ENCODE measurements at regions not wholly inside any gene's neighbourhood (a gene's known extent, or its start where the extent isn't known, plus 50 kb on each side); places are given as distances from the start of the nearest gene placed in this dataset.

DNA sequence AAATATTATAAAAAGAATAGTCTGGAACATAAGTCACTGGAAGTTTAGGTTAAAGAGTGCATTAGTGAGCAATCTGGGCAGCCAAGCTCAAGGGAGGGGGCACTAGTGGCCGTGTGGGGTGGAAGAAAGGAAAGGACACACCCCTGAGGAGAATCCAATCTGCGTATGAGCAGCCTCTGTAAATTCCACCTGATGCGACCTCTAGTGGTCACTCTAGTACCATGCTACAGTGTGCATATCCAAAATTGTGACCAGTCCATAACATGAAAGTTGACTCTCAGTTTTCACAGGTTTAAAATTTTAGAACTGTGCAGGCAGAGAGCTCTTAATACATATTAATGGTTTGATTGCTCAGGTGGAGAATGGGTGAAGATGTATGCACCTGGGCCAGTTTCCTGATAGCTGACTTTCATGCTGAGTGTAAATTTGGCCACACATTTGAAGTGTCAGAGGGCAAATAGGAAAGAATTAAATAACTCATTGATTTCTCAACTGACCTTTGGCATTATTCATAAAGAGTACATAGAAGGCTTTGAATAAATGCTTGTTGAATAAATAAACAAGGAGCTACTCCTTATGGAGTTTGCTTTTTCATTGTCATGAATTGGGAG lies 105.9 kb upstream of the C21orf91 start:
- peak; percentile 83 for DNase-seq (ENCODE audit: low read depth)
- TF ChIP-seq, protein P1, sequence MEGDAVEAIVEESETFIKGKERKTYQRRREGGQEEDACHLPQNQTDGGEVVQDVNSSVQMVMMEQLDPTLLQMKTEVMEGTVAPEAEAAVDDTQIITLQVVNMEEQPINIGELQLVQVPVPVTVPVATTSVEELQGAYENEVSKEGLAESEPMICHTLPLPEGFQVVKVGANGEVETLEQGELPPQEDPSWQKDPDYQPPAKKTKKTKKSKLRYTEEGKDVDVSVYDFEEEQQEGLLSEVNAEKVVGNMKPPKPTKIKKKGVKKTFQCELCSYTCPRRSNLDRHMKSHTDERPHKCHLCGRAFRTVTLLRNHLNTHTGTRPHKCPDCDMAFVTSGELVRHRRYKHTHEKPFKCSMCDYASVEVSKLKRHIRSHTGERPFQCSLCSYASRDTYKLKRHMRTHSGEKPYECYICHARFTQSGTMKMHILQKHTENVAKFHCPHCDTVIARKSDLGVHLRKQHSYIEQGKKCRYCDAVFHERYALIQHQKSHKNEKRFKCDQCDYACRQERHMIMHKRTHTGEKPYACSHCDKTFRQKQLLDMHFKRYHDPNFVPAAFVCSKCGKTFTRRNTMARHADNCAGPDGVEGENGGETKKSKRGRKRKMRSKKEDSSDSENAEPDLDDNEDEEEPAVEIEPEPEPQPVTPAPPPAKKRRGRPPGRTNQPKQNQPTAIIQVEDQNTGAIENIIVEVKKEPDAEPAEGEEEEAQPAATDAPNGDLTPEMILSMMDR (IDR thresholded peaks at IDR 0.05; ENCODE audit: insufficient read depth, low read depth, low read length, missing control alignments): peak; percentile 94

DNA sequence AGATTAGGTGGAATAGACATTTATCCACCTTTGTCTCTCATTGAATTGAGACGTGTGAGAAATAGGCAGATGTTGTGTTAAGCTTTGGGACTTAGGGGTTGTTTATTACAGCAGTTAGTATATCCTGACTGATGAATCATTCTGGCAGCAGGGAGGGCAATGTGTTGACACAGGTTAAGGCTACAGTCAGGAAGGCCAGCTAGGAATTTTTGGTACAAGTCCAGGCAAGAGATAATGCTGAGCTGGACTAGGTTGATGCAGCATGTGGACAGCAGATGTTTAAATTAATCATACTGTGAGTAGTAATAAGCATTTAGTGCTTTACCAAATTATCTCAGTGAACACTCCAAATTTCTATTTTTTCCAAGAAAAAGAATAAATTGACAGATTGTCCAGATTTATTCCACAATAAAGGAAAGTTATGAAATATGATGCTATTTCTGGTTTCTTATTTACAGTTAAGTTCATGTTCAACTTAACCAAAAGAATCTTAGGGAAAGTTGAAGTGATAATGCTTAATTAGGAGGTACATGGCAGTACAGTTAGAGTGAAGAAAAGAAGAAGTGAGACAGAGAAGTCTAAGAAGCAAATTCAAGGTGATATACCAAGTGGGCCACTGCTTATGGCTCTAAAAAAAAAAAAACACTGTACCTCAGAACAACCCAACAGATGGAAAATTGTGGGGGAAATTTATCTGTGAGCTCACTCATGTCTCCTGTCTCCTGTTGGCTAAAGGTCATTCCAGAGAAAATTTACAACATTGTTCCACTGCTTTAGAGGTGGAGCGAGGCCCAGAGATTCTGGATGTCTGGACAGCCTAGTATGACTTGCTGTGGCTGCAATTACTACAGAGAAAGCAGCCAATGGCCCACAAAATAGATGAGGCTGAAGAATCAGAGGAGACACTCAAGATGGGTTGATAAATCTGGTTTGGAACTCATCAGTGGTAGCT lies 102.7 kb upstream of the C21orf91 start:
- H3K4me3 ChIP-seq (ENCODE audit: low read length): no peak overlapping the region
- peak; percentile 98 for DNase-seq (ENCODE audit: low read depth)
- TF ChIP-seq, protein P1 (IDR thresholded peaks at IDR 0.05; ENCODE audit: insufficient read depth, low read depth, low read length, missing control alignments): no peak

More for the DNA sequence above, 105.9 kb upstream of the C21orf91 start:
- no peak overlapping the region for H3K4me3 ChIP-seq (ENCODE audit: low read length)

DNA sequence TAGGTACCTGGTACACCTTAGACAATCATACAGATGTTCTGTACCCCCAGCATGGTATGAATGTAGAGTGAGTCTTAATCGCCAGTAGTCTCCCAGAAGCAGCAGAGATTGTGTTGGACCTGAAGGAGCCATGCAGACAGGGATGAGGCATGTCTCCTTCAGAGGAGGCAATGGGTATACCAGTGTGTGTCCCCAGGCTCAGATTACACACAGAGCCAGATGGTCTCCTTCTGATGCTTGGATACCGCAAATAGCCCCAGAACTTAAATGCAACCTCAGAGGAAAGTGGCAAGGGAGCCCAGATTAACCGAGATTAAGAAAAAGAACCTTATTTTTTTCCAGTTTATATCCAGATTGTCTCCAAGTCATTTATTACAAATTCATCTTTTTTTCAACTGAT lies 96.8 kb upstream of the C21orf91 start:
- no peak for DNase-seq (ENCODE audit: low read depth)
- TF ChIP-seq, protein P1 (IDR thresholded peaks at IDR 0.05; ENCODE audit: insufficient read depth, low read depth, low read length, missing control alignments): no peak
- no peak overlapping the region for H3K4me3 ChIP-seq (ENCODE audit: low read length)

DNA sequence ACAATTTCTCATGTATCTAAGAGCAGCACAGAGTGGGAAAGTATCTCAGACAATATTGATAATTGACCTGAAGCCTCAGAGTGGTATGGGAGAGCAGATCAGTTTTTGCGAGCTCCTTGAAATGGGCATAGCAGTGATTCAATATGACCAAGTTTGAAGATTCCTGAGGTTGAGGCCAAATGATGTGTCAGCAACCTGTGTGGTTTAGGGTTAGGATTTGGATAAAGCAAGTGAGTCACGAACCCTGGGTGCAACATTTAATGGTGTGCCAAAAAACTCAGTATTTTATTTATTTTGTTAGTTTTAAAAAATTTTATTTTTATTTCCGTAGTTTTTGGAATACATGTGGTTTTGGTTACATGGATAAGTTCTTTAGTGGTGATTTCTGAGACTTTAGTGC lies 92.5 kb upstream of the C21orf91 start:
- no peak overlapping the region for H3K4me3 ChIP-seq (ENCODE audit: low read length)
- TF ChIP-seq, protein P1 (IDR thresholded peaks at IDR 0.05; ENCODE audit: insufficient read depth, low read depth, low read length, missing control alignments): no peak
- DNase-seq (ENCODE audit: low read depth): peak; percentile 81

DNA sequence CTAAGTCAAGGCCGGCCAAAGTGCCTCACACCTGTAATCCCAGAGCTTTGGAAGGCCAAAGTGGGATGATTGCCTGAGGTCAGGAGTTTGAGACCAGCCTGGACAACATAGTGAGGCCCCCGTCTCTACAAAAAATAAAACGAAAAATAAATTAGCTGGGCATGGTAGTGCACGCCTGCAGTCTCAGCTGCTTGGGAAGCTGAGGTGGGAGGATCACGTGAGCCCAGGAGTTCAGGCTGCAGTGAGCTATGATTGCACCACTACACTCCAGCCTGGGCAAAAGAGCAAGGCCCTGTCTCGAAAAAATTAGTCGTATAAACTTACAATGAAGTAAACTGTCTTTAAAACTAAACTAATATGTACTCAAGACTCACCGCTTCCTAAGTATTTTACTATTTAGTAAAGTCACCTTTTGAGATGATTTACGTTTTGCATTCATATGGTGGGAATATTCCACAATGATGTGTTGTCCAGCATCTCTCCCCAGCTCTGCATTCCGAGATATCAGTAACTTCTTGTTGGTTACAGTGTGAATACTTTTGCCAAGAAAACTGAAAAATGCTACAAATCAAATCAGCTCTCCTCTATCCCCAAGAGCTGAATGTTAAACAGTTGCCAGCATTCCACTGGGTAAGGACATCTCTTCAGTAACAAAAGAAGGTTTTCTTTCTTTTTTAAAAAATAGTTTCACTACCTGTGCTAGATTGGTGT lies 84.9 kb upstream of the C21orf91 start:
- DNase-seq (ENCODE audit: low read depth): no peak
- TF ChIP-seq, protein P1 (IDR thresholded peaks at IDR 0.05; ENCODE audit: insufficient read depth, low read depth, low read length, missing control alignments): no peak
- no peak overlapping the region for H3K4me3 ChIP-seq (ENCODE audit: low read length)

DNA sequence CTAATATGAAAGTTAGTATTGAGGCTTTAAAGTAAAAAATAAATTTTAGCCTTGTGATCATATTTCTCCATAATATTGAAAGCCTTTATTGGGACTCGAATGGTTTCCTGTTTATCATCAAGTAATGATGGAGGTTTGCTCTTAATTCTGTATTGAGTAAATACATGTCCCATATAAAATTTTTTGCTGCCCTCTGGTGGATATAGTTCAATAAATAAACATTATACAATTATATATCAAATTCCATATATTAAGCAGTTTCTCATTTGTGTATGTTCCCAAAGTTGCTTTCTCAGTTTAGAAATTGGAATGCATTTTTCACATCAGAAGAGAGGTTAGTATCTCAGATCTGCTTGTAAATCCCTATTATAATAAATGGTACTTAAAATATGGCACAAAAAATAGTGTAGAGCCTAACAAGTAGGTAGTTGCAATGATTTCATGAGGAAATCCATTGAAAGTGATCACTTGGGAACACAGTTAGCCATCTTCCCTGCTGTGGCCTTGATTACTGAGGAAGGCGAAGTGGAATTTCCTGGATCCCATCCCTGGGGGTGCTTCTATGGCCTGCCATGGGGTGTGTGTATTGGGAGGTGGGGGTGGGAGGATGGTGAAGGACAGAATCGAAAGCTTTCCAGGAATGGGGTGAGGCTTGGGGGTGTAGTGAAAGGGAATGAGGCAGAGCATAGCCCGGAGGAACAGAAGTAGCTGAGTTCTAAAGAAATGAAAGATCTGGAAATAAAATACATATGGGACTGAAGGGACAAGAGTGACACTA lies 84.1 kb upstream of the C21orf91 start:
- DNase-seq (ENCODE audit: low read depth): peak; percentile 57
- TF ChIP-seq, protein P1 (IDR thresholded peaks at IDR 0.05; ENCODE audit: insufficient read depth, low read depth, low read length, missing control alignments): peak; percentile 3
- no peak overlapping the region for H3K4me3 ChIP-seq (ENCODE audit: low read length)

All from epithelial cell of esophagus (primary cell).